ENCODE measurements at regions not wholly inside any gene's neighbourhood (a gene's known extent, or its start where the extent isn't known, plus 50 kb on each side); places are given as distances from the start of the nearest gene placed in this dataset.

DNA sequence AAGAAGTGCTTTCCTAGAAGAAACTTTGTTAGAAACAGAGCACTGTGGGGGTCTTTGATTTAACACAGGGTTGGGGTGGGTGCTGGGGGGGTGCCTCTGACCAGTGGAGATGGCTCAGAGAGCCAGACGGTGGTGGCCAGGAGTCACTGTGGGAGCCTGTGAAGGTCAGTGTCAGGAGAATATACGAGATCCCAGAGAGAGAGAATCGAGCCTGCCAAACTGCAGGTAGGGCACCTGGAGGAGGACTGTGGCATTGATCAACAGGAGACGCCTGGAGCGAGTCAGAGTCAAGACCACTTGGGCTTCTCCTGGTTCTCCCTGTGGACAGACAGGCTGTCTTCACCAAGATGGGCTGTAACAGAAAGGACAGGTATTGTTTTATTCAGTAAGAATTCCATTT lies 136.5 kb upstream of the TWIST2 start:
- no peaks in the 10 kb centered on the region for H3K9me3 Mint-ChIP-seq (ENCODE audit: insufficient read depth)
- CTCF ChIA-PET = no interaction called here
- H3K27me3 ChIP-seq (replicated peaks in 1 of 4; ENCODE audit: control extremely low read depth in 1 of 4, control insufficient read depth in 3 of 4, insufficient read depth in 4 of 4, low read length in 3 of 4) = peaks cover 0 to 2% (median under 1%) of the 10 kb centered on the region in 4 experiments

DNA sequence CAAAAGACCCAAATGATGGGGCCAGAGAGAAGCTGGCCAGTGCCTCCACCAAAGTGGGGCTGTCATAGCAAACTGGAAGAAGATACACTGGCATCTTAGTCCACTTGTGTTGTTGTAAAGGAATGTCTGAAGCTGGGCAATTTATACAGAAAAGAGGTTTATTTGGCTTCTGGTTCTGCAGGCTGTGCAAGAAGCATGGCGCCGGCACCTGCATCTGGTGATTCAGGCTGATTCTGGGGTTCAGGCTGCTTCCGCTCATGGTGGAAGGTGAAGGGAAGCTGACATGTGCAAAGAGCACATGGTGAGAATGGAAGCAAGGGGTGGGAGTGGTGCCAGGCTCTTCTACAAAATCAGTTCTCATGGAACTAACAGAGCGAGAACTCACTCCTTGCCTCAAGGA lies 135.9 kb upstream of the TWIST2 start:
- ChIA-PET CTCF (no interaction called here), POLR2A (no interaction called here)
- Histone ChIP-seq H3K79me2 (ENCODE audit: control insufficient read depth, insufficient read depth, low read length) (no peaks in the 10 kb centered on the region), H3K27me3 (replicated peaks in 1 of 4; ENCODE audit: control extremely low read depth in 1 of 4, control insufficient read depth in 3 of 4, insufficient read depth in 4 of 4, low read length in 3 of 4) (peaks cover 0 to 5% (median 1%) of the 10 kb centered on the region in 4 experiments), H3K27ac (ENCODE audit: low read length in 2 of 2) (no peak overlapping the region), H3K4me2 (replicated peaks; ENCODE audit: low read depth, low read length, poor library complexity, severe bottlenecking) (no peak overlapping the region), H3K9me3 (ENCODE audit: control extremely low read depth in 1 of 3, control insufficient read depth in 2 of 3, insufficient read depth in 1 of 3, low read length in 2 of 3) (peaks cover 0 to 15% (median 0%) of the 10 kb centered on the region in 3 donors), H3K9ac (ENCODE audit: low read length) (no peak overlapping the region), H3K4me1 (ENCODE audit: control insufficient read depth in 2 of 2, insufficient read depth in 2 of 2, low read length in 2 of 2) (no peaks in the 10 kb centered on the region), H4K20me1 (ENCODE audit: control insufficient read depth, insufficient read depth, low read length, poor library complexity, severe bottlenecking) (no peaks in the 10 kb centered on the region), H2AFZ (ENCODE audit: insufficient read depth, low read depth, low read length, poor library complexity, severe bottlenecking) (no peak overlapping the region), H3K36me3 (replicated peaks in 1 of 2; ENCODE audit: control extremely low read depth in 1 of 2, control insufficient read depth in 1 of 2, extremely low read depth in 1 of 2, insufficient read depth in 2 of 2, low read length in 1 of 2) (no peaks in the 10 kb centered on the region), H3K4me3 (ENCODE audit: control extremely low read depth in 1 of 5, extremely low read depth in 1 of 5, insufficient read depth in 1 of 5, low read depth in 2 of 5, low read length in 4 of 5) (no peak overlapping the region)
- ATAC-seq (ENCODE audit: low read depth) (no peak), DNase-seq (no peak)
- no peak overlapping the region for H3K27ac Mint-ChIP-seq
- no peak overlapping the region for H3K4me3 Mint-ChIP-seq
- TF ChIP-seq EZH2 (IDR thresholded peaks at IDR 0.05; ENCODE audit: borderline replicate concordance, insufficient read depth, low read depth, low read length, poor library complexity, severe bottlenecking) = no peak
- TF ChIP-seq, protein P1, sequence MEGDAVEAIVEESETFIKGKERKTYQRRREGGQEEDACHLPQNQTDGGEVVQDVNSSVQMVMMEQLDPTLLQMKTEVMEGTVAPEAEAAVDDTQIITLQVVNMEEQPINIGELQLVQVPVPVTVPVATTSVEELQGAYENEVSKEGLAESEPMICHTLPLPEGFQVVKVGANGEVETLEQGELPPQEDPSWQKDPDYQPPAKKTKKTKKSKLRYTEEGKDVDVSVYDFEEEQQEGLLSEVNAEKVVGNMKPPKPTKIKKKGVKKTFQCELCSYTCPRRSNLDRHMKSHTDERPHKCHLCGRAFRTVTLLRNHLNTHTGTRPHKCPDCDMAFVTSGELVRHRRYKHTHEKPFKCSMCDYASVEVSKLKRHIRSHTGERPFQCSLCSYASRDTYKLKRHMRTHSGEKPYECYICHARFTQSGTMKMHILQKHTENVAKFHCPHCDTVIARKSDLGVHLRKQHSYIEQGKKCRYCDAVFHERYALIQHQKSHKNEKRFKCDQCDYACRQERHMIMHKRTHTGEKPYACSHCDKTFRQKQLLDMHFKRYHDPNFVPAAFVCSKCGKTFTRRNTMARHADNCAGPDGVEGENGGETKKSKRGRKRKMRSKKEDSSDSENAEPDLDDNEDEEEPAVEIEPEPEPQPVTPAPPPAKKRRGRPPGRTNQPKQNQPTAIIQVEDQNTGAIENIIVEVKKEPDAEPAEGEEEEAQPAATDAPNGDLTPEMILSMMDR (IDR thresholded peaks at IDR 0.05) = no peak
- H3K9me3 Mint-ChIP-seq (ENCODE audit: insufficient read depth) = no peaks in the 10 kb centered on the region
- H3K4me1 Mint-ChIP-seq = no peaks in the 10 kb centered on the region
- peaks cover 21% of the 10 kb centered on the region for H3K27me3 Mint-ChIP-seq
- 95% methylated on average over 3 of the region's 4 CpGs for WGBS (ENCODE audit: insufficient coverage)
- intact Hi-C loops (cut with micrococcal nuclease) = no loop called here

More for the DNA sequence above, 136.5 kb upstream of the TWIST2 start:
- H2AFZ ChIP-seq (ENCODE audit: insufficient read depth, low read depth, low read length, poor library complexity, severe bottlenecking) = no peak overlapping the region
- no peak overlapping the region for H3K4me3 ChIP-seq (ENCODE audit: control extremely low read depth in 1 of 5, extremely low read depth in 1 of 5, insufficient read depth in 1 of 5, low read depth in 2 of 5, low read length in 4 of 5)
- no peaks in the 10 kb centered on the region for H3K79me2 ChIP-seq (ENCODE audit: control insufficient read depth, insufficient read depth, low read length)
- no peaks in the 10 kb centered on the region for H4K20me1 ChIP-seq (ENCODE audit: control insufficient read depth, insufficient read depth, low read length, poor library complexity, severe bottlenecking)
- Mint-ChIP-seq H3K27ac (no peak overlapping the region), H3K4me1 (no peaks in the 10 kb centered on the region), H3K27me3 (peaks cover 20% of the 10 kb centered on the region), H3K4me3 (no peak overlapping the region)
- intact Hi-C loops (cut with micrococcal nuclease) = no loop called here
- POLR2A ChIA-PET = no interaction called here
- DNase-seq (no peak), ATAC-seq (ENCODE audit: low read depth) (no peak)
- no peak overlapping the region for H3K9ac ChIP-seq (ENCODE audit: low read length)
- H3K36me3 ChIP-seq (replicated peaks in 1 of 2; ENCODE audit: control extremely low read depth in 1 of 2, control insufficient read depth in 1 of 2, extremely low read depth in 1 of 2, insufficient read depth in 2 of 2, low read length in 1 of 2) = no peaks in the 10 kb centered on the region
- TF ChIP-seq EZH2 (IDR thresholded peaks at IDR 0.05; ENCODE audit: borderline replicate concordance, insufficient read depth, low read depth, low read length, poor library complexity, severe bottlenecking) = no peak
- TF ChIP-seq, protein P1 (IDR thresholded peaks at IDR 0.05) = no peak
- no peak overlapping the region for H3K4me2 ChIP-seq (replicated peaks; ENCODE audit: low read depth, low read length, poor library complexity, severe bottlenecking)
- no peaks in the 10 kb centered on the region for H3K4me1 ChIP-seq (ENCODE audit: control insufficient read depth in 2 of 2, insufficient read depth in 2 of 2, low read length in 2 of 2)
- peaks cover 0 to 10% (median 0%) of the 10 kb centered on the region in 3 donors for H3K9me3 ChIP-seq (ENCODE audit: control extremely low read depth in 1 of 3, control insufficient read depth in 2 of 3, insufficient read depth in 1 of 3, low read length in 2 of 3)
- 79% methylated on average over 4 of the region's 5 CpGs for WGBS (ENCODE audit: insufficient coverage)
- no peak overlapping the region for H3K27ac ChIP-seq (ENCODE audit: low read length in 2 of 2)

Measured in B cell (primary cell).